Fibroblast of lung (primary cell): ENCODE measurements at regions not wholly inside any gene's neighbourhood (a gene's known extent, or its start where the extent isn't known, plus 50 kb on each side); places are given as distances from the start of the nearest gene placed in this dataset.

Experiments used
- DNase-seq, 2 donors: peaks; one replicate each; pipeline versions ENCODE4 v3.0.0 to v3.0.0-alpha.2; 2010; ENCODE audit warnings: low read depth in 2 of 2
- H2AFZ ChIP-seq: 2 replicates; pipeline ENCODE4 v1.5.1; 2012; ENCODE audit warnings: low read length, control low read depth, inconsistent platforms
- H3K27ac ChIP-seq: 2 replicates; pipeline ENCODE4 v1.5.1; 2011; ENCODE audit warnings: low read length, control low read depth; ENCODE audit not compliant: insufficient read depth
- H3K27me3 ChIP-seq: 2 replicates; pipeline ENCODE4 v1.5.1; 2011; ENCODE audit warnings: mild to moderate bottlenecking, low read length; ENCODE audit not compliant: control insufficient read depth, insufficient read depth
- H3K36me3 ChIP-seq: 2 replicates; pipeline ENCODE4 v1.5.1; 2011; ENCODE audit warnings: low read length; ENCODE audit not compliant: control insufficient read depth, insufficient read depth
- H3K4me1 ChIP-seq: 2 replicates; pipeline ENCODE4 v1.5.1; 2011; ENCODE audit warnings: low read length; ENCODE audit not compliant: control insufficient read depth, insufficient read depth; ENCODE audit errors: extremely low read depth
- H3K4me2 ChIP-seq: 2 replicates; pipeline ENCODE4 v1.5.1; 2011; ENCODE audit warnings: low read length, control low read depth; ENCODE audit not compliant: insufficient read depth; ENCODE audit errors: extremely low read depth
- H3K4me3 ChIP-seq, 4 experiments: fragments of 200-600 bp in 1 of 4; sonication (generic) in 1 of 4; replicated peaks in 1 of 4; 2 replicates each; pipeline ENCODE4 v1.5.1; 2011 to 2016; ENCODE audit warnings: low read length in 4 of 4, low read depth in 3 of 4, mild to moderate bottlenecking in 3 of 4, control low read depth in 2 of 4, inconsistent platforms in 1 of 4, mixed read lengths in 1 of 4; ENCODE audit not compliant: insufficient read depth in 1 of 4; ENCODE audit errors: control extremely low read depth in 1 of 4
- H3K79me2 ChIP-seq: 2 replicates; pipeline ENCODE4 v1.5.1; 2012; ENCODE audit warnings: mild to moderate bottlenecking, low read length, inconsistent platforms; ENCODE audit not compliant: control insufficient read depth, insufficient read depth
- H3K9ac ChIP-seq: 2 replicates; pipeline ENCODE4 v1.5.1; 2011; ENCODE audit warnings: mild to moderate bottlenecking, low read length, control low read depth; ENCODE audit not compliant: insufficient read depth
- H3K9me3 ChIP-seq: 2 replicates; pipeline ENCODE4 v1.5.1; 2012; ENCODE audit warnings: low read depth, low read length; ENCODE audit not compliant: control insufficient read depth, insufficient read depth
- H4K20me1 ChIP-seq: 2 replicates; pipeline ENCODE4 v1.5.1; 2011; ENCODE audit warnings: low read length; ENCODE audit not compliant: control insufficient read depth, insufficient read depth; ENCODE audit errors: extremely low read depth
- CTCF ChIP-seq, 2 donors: IDR thresholded peaks in 1 of 2; conservative IDR thresholded peaks in 1 of 2; 1 replicate in 1 of 2; 2 replicates in 1 of 2; pipeline ENCODE4 v1.5.1; 2011 to 2012; ENCODE audit warnings: low read length in 2 of 2, control low read depth in 1 of 2, inconsistent platforms in 1 of 2, low read depth in 1 of 2, mild to moderate bottlenecking in 1 of 2
- EZH2 ChIP-seq: IDR thresholded peaks from 2 replicates; pipeline ENCODE4 v1.5.1; 2012; ENCODE audit warnings: low read length, control low read depth, mild to moderate bottlenecking; ENCODE audit errors: missing control alignments

- Histone ChIP-seq H2AFZ (no peak overlapping the region), H3K27ac (no peak overlapping the region), H3K9ac (no peak overlapping the region), H3K27me3 (no peaks in the 10 kb centered on the region), H3K4me1 (peaks cover 6% of the 10 kb centered on the region), H4K20me1 (no peaks in the 10 kb centered on the region), H3K4me2 (no peak overlapping the region), H3K79me2 (no peaks in the 10 kb centered on the region), H3K4me3 (no peak overlapping the region), H3K9me3 (no peaks in the 10 kb centered on the region), H3K36me3 (peaks cover 2% of the 10 kb centered on the region)
- DNase-seq = no peak
- TF ChIP-seq EZH2 (no peak), CTCF (conservative IDR thresholded peaks at IDR 0.05 in 1 of 2, IDR thresholded peaks at IDR 0.05 in 1 of 2; ENCODE audit: low read depth in 1 of 2, low read length in 2 of 2) (no peak)
Measured at GRCh38 chr12:27385766-27386564, 53.3 kb downstream of the BMAL2 start.

- Histone ChIP-seq H3K36me3 (peaks cover 2% of the 10 kb centered on the region), H3K9ac (no peak overlapping the region), H3K79me2 (no peaks in the 10 kb centered on the region), H3K4me1 (peaks cover 6% of the 10 kb centered on the region), H2AFZ (no peak overlapping the region), H3K9me3 (no peaks in the 10 kb centered on the region), H3K27ac (no peak overlapping the region), H3K27me3 (no peaks in the 10 kb centered on the region), H3K4me2 (no peak overlapping the region), H4K20me1 (no peaks in the 10 kb centered on the region), H3K4me3 (no peak overlapping the region)
- no peak for DNase-seq
- no peak for TF ChIP-seq CTCF (conservative IDR thresholded peaks at IDR 0.05 in 1 of 2, IDR thresholded peaks at IDR 0.05 in 1 of 2; ENCODE audit: low read depth in 1 of 2, low read length in 2 of 2)
Measured at GRCh38 chr12:27387473-27387872, 54.8 kb downstream of the BMAL2 start.

GRCh38 chr12:27388650-27389049 lies 56.0 kb downstream of the BMAL2 start:
- H3K4me3 ChIP-seq = no peak overlapping the region
- TF ChIP-seq CTCF (conservative IDR thresholded peaks at IDR 0.05 in 1 of 2, IDR thresholded peaks at IDR 0.05 in 1 of 2; ENCODE audit: low read depth in 1 of 2, low read length in 2 of 2) (no peak), EZH2 (no peak)
- H2AFZ ChIP-seq = no peak overlapping the region
- no peaks in the 10 kb centered on the region for H3K79me2 ChIP-seq
- H3K27ac ChIP-seq = no peak overlapping the region
- no peaks in the 10 kb centered on the region for H3K9me3 ChIP-seq
- no peaks in the 10 kb centered on the region for H4K20me1 ChIP-seq
- no peak overlapping the region for H3K4me2 ChIP-seq
- no peaks in the 10 kb centered on the region for H3K27me3 ChIP-seq
- H3K36me3 ChIP-seq = peaks cover 2% of the 10 kb centered on the region
- H3K9ac ChIP-seq = no peak overlapping the region
- peaks cover 3% of the 10 kb centered on the region for H3K4me1 ChIP-seq
- DNase-seq = no peak
